HCT116 (cell line): ENCODE measurements at regions not wholly inside any gene's neighbourhood (a gene's known extent, or its start where the extent isn't known, plus 50 kb on each side); places are given as distances from the start of the nearest gene placed in this dataset.

Experiments used
- ATAC-seq: fragments of 200-7000 bp; cut with Tn5 transposase; 2 replicates; pipeline ENCODE4 v1.9.1; 2020; ENCODE audit warnings: mild to moderate bottlenecking, moderate library complexity
- BruUV-seq: library from RNA; stranded (reverse); fragments of 400-500 nt; replicated peaks from 2 replicates; lab custom pipeline; 2021; lab: Mats Ljungman, UMichigan
- CTCF ChIA-PET: fragments of 300-600 bp; sonication (Branson Sonifier 250); formaldehyde crosslinking; loops from one replicate; lab custom pipeline; 2021; ENCODE audit warnings: antibody characterized with exemption; lab: Charles Lee
- POLR2A ChIA-PET: fragments of 300-600, 350-600 bp; sonication (Branson Sonifier 250); formaldehyde crosslinking; loops from one replicate; lab custom pipeline; 2021; ENCODE audit warnings: antibody characterized with exemption; lab: Charles Lee
- RAD21 ChIA-PET, 2 experiments: fragments of 300-600 bp; sonication (Branson Sonifier 250); formaldehyde crosslinking; loops; one replicate each; lab custom pipeline; 2023; ENCODE audit warnings: low total read pairs in 2 of 2; ENCODE audit not compliant: uncharacterized antibody in 2 of 2, unreplicated experiment in 2 of 2, low non-redundant PET in 1 of 2; lab: Charles Lee
- DNase-seq: peaks from one replicate; pipeline ENCODE4 v3.0.0-alpha.2; 2010; ENCODE audit warnings: low read depth, low spot score
- H2AFZ ChIP-seq: fragments of 200-600 bp; shearing (Covaris generic), sonication (generic); 2 replicates; pipeline ENCODE4 v1.6.1; 2017; ENCODE audit warnings: low read depth, mixed run types, mixed read lengths, antibody characterized with exemption, low read length; ENCODE audit not compliant: poor library complexity, severe bottlenecking
- H3K27ac ChIP-seq: 2 replicates; pipeline ENCODE4 v1.5.1; 2012; ENCODE audit warnings: low read depth, low read length
- H3K27me3 ChIP-seq: fragments of 200-600 bp; sonication (generic); 2 replicates; pipeline ENCODE4 v1.6.1; 2016; ENCODE audit warnings: mixed run types, low read length, mixed read lengths; ENCODE audit not compliant: insufficient read depth
- H3K36me3 ChIP-seq, 2 experiments: fragments of 200-500 bp in 1 of 2; fragments of 200-600 bp in 1 of 2; sonication (Bioruptor generic) in 1 of 2; sonication (generic) in 1 of 2; 2 replicates each; pipeline versions ENCODE4 v1.5.1 to v1.6.1; 2014 to 2016; ENCODE audit warnings: low read length in 2 of 2, inconsistent platforms in 1 of 2, mixed read lengths in 1 of 2, mixed run types in 1 of 2; ENCODE audit not compliant: insufficient read depth in 2 of 2, control insufficient read depth in 1 of 2
- H3K4me1 ChIP-seq, 2 experiments: fragments of 200-600 bp in 1 of 2; sonication (generic) in 1 of 2; 2 replicates each; pipeline versions ENCODE4 v1.5.1 to v1.6.1; 2012 to 2017; ENCODE audit warnings: low read length in 2 of 2, inconsistent platforms in 1 of 2, mild to moderate bottlenecking in 1 of 2, mixed read lengths in 1 of 2, mixed run types in 1 of 2, moderate library complexity in 1 of 2; ENCODE audit not compliant: insufficient read depth in 2 of 2, control insufficient read depth in 1 of 2
- H3K4me2 ChIP-seq: fragments of 200-600 bp; sonication (generic); 2 replicates; pipeline ENCODE4 v1.6.1; 2017; ENCODE audit warnings: mixed run types, low read length, mixed read lengths
- H3K4me3 ChIP-seq, 2 experiments: fragments of 200-600 bp in 1 of 2; sonication (generic) in 1 of 2; replicated peaks in 1 of 2; 2 replicates each; pipeline ENCODE4 v1.5.1; 2011 to 2016; ENCODE audit warnings: low read length in 2 of 2, control low read depth in 1 of 2, low read depth in 1 of 2, mild to moderate bottlenecking in 1 of 2, mixed read lengths in 1 of 2, mixed run types in 1 of 2
- H3K79me2 ChIP-seq: fragments of 200-600 bp; sonication (generic); 2 replicates; pipeline ENCODE4 v1.6.1; 2017; ENCODE audit warnings: mild to moderate bottlenecking, mixed run types, low read length, moderate library complexity, mixed read lengths; ENCODE audit not compliant: insufficient read depth
- H3K9ac ChIP-seq: fragments of 200-600 bp; sonication (generic); 2 replicates; pipeline ENCODE4 v1.6.1; 2016; ENCODE audit warnings: low read length, mixed read lengths
- H3K9me2 ChIP-seq: fragments of 200-600 bp; sonication (generic), shearing (Covaris generic); 2 replicates; pipeline ENCODE4 v1.6.1; 2017; ENCODE audit warnings: mixed run types, mild to moderate bottlenecking, moderate library complexity; ENCODE audit not compliant: insufficient read depth
- H3K9me3 ChIP-seq, 2 experiments: fragments of 200-500 bp in 1 of 2; fragments of 200-600 bp in 1 of 2; sonication (Bioruptor generic) in 1 of 2; sonication (generic) in 1 of 2; 2 replicates each; pipeline ENCODE4 v1.6.1; 2014 to 2017; ENCODE audit warnings: low read length in 2 of 2, mixed read lengths in 2 of 2, inconsistent platforms in 1 of 2, low read depth in 1 of 2, mild to moderate bottlenecking in 1 of 2, mixed run types in 1 of 2, moderate library complexity in 1 of 2; ENCODE audit not compliant: control insufficient read depth in 1 of 2, insufficient read depth in 1 of 2
- H4K20me1 ChIP-seq: fragments of 200-600 bp; sonication (generic), shearing (Covaris generic); 2 replicates; pipeline ENCODE4 v1.6.1; 2017; ENCODE audit warnings: mixed run types, mild to moderate bottlenecking, moderate library complexity; ENCODE audit not compliant: insufficient read depth
- CBX3 ChIP-seq: IDR thresholded peaks from 2 replicates; pipeline ENCODE4 v1.6.1; 2012; ENCODE audit warnings: low read depth
- CEBPB ChIP-seq: IDR thresholded peaks from 2 replicates; pipeline ENCODE4 v1.6.1; 2012; ENCODE audit warnings: low read depth
- ELF1 ChIP-seq: IDR thresholded peaks from 2 replicates; pipeline ENCODE4 v1.6.1; 2012; ENCODE audit warnings: low read depth, borderline replicate concordance
- EZH2 ChIP-seq: fragments of 200-600 bp; sonication (generic); IDR thresholded peaks from 2 replicates; pipeline ENCODE4 v1.6.1; 2017; ENCODE audit warnings: antibody characterized with exemption, mixed run types
- EZH2phosphoT487 ChIP-seq: fragments of 200-600 bp; IDR thresholded peaks from 2 replicates; pipeline ENCODE4 v1.6.1; 2018; ENCODE audit warnings: antibody characterized with exemption, borderline replicate concordance
- FOSL1 ChIP-seq: IDR thresholded peaks from 2 replicates; pipeline ENCODE4 v1.6.1; 2012; ENCODE audit warnings: low read depth
- JUND ChIP-seq: IDR thresholded peaks from 2 replicates; pipeline ENCODE4 v1.6.1; 2012
- POLR2AphosphoS5 ChIP-seq: IDR thresholded peaks from 2 replicates; pipeline ENCODE4 v1.6.1; 2011; ENCODE audit warnings: mild to moderate bottlenecking, low read depth, low read length, moderate library complexity
- RAD21 ChIP-seq: IDR thresholded peaks from 2 replicates; pipeline ENCODE4 v1.6.1; 2012; ENCODE audit warnings: low read depth, mild to moderate bottlenecking
- REST ChIP-seq: IDR thresholded peaks from 2 replicates; pipeline ENCODE4 v1.6.1; 2012; ENCODE audit warnings: low read depth
- SIN3A ChIP-seq: IDR thresholded peaks from 2 replicates; pipeline ENCODE4 v1.6.1; 2012; ENCODE audit warnings: low read depth
- SRF ChIP-seq: IDR thresholded peaks from 2 replicates; pipeline ENCODE4 v1.6.1; 2012; ENCODE audit warnings: low read depth
- TCF7L2 ChIP-seq: IDR thresholded peaks from 2 replicates; pipeline ENCODE4 v1.7.0; 2011; ENCODE audit warnings: borderline replicate concordance, inconsistent platforms; ENCODE audit not compliant: insufficient read depth, insufficient read length; ENCODE audit errors: extremely low read depth
- YY1 ChIP-seq: IDR thresholded peaks from 2 replicates; pipeline ENCODE4 v1.6.1; 2011; ENCODE audit warnings: low read length, low read depth, moderate library complexity, mild to moderate bottlenecking; ENCODE audit not compliant: insufficient replicate concordance; ENCODE audit errors: extremely low read depth
- ZFX ChIP-seq: fragments of 450-650 bp; IDR thresholded peaks from 2 replicates; pipeline ENCODE4 v1.6.1; 2017
- ZNF274 ChIP-seq: fragments of 200-500 bp; sonication (Bioruptor generic); IDR thresholded peaks from 2 replicates; pipeline ENCODE4 v1.6.1; 2014; ENCODE audit warnings: mild to moderate bottlenecking, low read depth, low read length, inconsistent platforms
- intact Hi-C: fragments of 100-400 bp; cut with micrococcal nuclease; formaldehyde crosslinking; loops from 2 replicates; pipeline ENCODE4 v1.10.0; 2022
- TF ChIP-seq, protein P1 (sequence below): IDR thresholded peaks from 2 replicates; pipeline ENCODE4 v1.6.1; 2011; ENCODE audit warnings: mild to moderate bottlenecking, low read length, moderate library complexity; ENCODE audit not compliant: insufficient replicate concordance; ENCODE audit errors: extremely low read depth
- TF ChIP-seq, protein P2 (sequence below): IDR thresholded peaks from 2 replicates; pipeline ENCODE4 v1.6.1; 2012

DNA sequence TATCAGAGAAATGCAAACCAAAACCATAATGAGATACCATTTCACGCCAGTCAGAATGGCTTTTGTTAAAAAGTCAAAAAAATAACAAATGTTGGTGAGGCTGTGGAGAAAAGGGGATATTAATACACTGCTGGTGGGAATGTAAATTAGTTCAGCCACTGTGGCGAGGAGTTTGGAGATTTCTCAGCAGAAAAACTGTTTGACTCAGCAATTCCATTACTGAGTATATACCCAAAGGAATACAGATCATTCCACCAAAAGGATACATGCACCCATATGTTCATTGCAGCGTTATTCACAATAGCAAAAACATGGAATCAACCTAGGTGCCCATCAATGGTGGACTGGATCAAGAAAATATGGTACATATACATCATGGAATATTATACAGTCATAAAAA lies 54.5 kb upstream of the WDR75 start:
- intact Hi-C loops: no loop called here
- ATAC-seq (no peak), DNase-seq (no peak)
- Histone ChIP-seq H2AFZ (no peak overlapping the region), H3K36me3 (no peaks in the 10 kb centered on the region), H3K9ac (no peak overlapping the region), H3K4me2 (no peak overlapping the region), H3K9me2 (no peaks in the 10 kb centered on the region), H3K79me2 (no peaks in the 10 kb centered on the region), H3K27ac (no peak overlapping the region), H3K9me3 (peaks cover 0 to 8% of the 10 kb centered on the region in 2 experiments; a peak in 1 of 4 replicates), H4K20me1 (no peaks in the 10 kb centered on the region), H3K4me1 (peaks cover 0 to 6% of the 10 kb centered on the region in 2 experiments; a peak in 1 of 4 replicates), H3K4me3 (no peak overlapping the region), H3K27me3 (no peaks in the 10 kb centered on the region)
- ChIA-PET RAD21 (no interaction called here), CTCF (no interaction called here), POLR2A (no interaction called here)
- TF ChIP-seq SRF (no peak), JUND (no peak), ZNF274 (no peak), YY1 (no peak), REST (no peak), FOSL1 (no peak), EZH2phosphoT487 (no peak), SIN3A (no peak), TCF7L2 (no peak), CEBPB (no peak), POLR2AphosphoS5 (no peak), CBX3 (no peak), EZH2 (no peak), RAD21 (no peak), ZFX (no peak), ELF1 (no peak)
- TF ChIP-seq, protein P1, sequence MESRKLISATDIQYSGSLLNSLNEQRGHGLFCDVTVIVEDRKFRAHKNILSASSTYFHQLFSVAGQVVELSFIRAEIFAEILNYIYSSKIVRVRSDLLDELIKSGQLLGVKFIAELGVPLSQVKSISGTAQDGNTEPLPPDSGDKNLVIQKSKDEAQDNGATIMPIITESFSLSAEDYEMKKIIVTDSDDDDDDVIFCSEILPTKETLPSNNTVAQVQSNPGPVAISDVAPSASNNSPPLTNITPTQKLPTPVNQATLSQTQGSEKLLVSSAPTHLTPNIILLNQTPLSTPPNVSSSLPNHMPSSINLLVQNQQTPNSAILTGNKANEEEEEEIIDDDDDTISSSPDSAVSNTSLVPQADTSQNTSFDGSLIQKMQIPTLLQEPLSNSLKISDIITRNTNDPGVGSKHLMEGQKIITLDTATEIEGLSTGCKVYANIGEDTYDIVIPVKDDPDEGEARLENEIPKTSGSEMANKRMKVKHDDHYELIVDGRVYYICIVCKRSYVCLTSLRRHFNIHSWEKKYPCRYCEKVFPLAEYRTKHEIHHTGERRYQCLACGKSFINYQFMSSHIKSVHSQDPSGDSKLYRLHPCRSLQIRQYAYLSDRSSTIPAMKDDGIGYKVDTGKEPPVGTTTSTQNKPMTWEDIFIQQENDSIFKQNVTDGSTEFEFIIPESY: no peak
- TF ChIP-seq, protein P2, sequence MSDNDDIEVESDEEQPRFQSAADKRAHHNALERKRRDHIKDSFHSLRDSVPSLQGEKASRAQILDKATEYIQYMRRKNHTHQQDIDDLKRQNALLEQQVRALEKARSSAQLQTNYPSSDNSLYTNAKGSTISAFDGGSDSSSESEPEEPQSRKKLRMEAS: no peak
- no TSS peak for BruUV-seq
